ENCODE measurements at regions not wholly inside any gene's neighbourhood (a gene's known extent, or its start where the extent isn't known, plus 50 kb on each side); places are given as distances from the start of the nearest gene placed in this dataset.

DNA sequence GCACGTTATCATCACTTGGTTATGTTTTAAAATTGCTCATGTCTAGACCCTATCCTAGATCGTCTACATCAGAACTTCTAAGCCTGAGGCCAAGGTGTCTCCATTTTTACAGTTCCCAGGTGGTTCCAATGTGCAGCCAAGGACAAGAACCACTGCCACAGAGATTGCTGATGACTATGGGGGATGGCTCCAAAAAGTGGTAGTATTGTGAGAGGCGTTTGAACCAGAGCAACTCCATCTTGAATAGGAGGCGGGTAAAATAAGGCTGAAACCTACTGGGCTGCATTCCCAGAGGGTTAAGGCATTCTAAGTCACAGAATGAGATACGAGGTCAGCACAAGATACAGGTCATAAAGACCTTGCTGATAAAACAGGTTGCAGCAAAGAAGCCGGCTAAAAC lies 195.6 kb upstream of the FOXN2 start:
- TF ChIP-seq EZH2 (IDR thresholded peaks at IDR 0.05; ENCODE audit: low read depth, unreplicated experiment) (no peak), POLR2AphosphoS5 (IDR thresholded peaks at IDR 0.05; ENCODE audit: low read depth) (no peak)
- TF ChIP-seq, protein P1, sequence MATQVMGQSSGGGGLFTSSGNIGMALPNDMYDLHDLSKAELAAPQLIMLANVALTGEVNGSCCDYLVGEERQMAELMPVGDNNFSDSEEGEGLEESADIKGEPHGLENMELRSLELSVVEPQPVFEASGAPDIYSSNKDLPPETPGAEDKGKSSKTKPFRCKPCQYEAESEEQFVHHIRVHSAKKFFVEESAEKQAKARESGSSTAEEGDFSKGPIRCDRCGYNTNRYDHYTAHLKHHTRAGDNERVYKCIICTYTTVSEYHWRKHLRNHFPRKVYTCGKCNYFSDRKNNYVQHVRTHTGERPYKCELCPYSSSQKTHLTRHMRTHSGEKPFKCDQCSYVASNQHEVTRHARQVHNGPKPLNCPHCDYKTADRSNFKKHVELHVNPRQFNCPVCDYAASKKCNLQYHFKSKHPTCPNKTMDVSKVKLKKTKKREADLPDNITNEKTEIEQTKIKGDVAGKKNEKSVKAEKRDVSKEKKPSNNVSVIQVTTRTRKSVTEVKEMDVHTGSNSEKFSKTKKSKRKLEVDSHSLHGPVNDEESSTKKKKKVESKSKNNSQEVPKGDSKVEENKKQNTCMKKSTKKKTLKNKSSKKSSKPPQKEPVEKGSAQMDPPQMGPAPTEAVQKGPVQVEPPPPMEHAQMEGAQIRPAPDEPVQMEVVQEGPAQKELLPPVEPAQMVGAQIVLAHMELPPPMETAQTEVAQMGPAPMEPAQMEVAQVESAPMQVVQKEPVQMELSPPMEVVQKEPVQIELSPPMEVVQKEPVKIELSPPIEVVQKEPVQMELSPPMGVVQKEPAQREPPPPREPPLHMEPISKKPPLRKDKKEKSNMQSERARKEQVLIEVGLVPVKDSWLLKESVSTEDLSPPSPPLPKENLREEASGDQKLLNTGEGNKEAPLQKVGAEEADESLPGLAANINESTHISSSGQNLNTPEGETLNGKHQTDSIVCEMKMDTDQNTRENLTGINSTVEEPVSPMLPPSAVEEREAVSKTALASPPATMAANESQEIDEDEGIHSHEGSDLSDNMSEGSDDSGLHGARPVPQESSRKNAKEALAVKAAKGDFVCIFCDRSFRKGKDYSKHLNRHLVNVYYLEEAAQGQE (IDR thresholded peaks at IDR 0.05; ENCODE audit: unreplicated experiment): no peak
- TF ChIP-seq, protein P2, sequence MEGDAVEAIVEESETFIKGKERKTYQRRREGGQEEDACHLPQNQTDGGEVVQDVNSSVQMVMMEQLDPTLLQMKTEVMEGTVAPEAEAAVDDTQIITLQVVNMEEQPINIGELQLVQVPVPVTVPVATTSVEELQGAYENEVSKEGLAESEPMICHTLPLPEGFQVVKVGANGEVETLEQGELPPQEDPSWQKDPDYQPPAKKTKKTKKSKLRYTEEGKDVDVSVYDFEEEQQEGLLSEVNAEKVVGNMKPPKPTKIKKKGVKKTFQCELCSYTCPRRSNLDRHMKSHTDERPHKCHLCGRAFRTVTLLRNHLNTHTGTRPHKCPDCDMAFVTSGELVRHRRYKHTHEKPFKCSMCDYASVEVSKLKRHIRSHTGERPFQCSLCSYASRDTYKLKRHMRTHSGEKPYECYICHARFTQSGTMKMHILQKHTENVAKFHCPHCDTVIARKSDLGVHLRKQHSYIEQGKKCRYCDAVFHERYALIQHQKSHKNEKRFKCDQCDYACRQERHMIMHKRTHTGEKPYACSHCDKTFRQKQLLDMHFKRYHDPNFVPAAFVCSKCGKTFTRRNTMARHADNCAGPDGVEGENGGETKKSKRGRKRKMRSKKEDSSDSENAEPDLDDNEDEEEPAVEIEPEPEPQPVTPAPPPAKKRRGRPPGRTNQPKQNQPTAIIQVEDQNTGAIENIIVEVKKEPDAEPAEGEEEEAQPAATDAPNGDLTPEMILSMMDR (conservative IDR thresholded peaks at IDR 0.05; ENCODE audit: low read depth in 2 of 2): no peak

Data from GM23338 (cell line).